Forelimb muscle (tissue), 1 donor: ENCODE measurements at regions not wholly inside any gene's neighbourhood (a gene's known extent, or its start where the extent isn't known, plus 50 kb on each side); places are given as distances from the start of the nearest gene placed in this dataset.
"Not testable (repeated sequence)": the region's sequence is repeated elsewhere in the genome, so short reads cannot be mapped to it uniquely, and the experiment has no call there.

Source experiments
- DNase-seq: peaks from one replicate; pipeline ENCODE4 v3.0.0-alpha.2; 2013; ENCODE audit warnings: low read depth

DNA sequence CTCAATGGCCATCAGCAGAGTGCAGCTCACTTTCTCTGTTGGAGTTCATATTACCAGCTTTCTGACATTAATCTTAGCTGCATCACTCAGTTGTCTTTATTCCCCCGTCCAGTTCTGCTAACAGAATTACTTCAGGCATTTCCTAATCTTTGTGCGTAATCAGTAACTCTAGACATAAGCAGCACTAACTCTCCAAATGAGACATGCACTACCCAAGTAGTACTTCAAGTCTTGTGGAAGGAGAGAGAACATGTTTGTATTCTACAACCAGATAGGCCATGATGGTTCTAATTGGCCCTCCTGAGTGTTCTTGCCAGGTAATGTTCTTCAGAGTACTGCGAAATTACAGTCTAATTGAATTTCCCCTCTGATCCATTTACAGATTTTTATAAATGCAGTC lies 448.5 kb upstream of the RPS6KA3 start:
- no peak for DNase-seq

DNA sequence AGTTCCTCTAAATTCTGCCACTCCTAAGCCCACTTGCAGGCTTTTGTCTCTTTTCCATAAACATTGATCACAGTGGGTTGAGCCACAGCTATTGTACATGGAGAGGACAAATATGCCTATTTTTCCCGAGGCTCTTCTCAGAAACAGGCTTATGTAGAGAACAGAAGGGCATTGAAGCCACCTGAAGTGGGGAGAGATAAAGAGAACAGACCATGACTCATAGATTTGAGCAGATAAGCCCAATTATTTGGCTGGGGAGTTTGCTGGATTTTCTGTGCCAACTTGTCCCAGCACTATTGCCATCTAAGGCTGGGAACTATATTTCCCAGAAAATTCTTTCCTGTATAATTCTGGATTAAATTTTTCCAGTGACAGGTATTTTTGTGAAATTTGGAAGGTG lies 446.1 kb upstream of the RPS6KA3 start:
- no peak for DNase-seq

GRCh38 chrX:20711366-20711765 lies 444.7 kb upstream of the RPS6KA3 start:
- DNase-seq: no peak

DNA sequence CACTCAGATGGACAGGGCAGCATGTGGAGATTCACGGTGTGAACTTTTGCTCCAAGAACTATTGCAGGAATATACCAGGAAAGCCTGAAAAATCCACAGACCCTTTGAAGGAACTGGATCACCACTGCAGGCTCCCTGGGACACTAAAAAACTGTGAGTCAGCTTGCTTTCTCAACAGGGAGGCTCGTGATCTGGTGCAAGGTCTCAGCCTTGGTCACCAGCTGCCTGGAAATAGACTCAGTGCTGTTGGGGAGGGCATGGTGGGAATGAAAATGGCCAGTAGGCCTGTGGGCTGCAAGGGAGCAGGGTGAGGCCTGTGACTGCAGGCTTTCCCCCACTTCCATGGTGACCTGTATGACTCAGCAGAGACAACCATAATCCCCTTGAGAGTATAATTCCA lies 426.4 kb upstream of the RPS6KA3 start:
- DNase-seq: no peak

- DNase-seq: no peak
These were observed 419.5 kb upstream of the RPS6KA3 start for GRCh38 chrX:20686256-20686655.

DNA sequence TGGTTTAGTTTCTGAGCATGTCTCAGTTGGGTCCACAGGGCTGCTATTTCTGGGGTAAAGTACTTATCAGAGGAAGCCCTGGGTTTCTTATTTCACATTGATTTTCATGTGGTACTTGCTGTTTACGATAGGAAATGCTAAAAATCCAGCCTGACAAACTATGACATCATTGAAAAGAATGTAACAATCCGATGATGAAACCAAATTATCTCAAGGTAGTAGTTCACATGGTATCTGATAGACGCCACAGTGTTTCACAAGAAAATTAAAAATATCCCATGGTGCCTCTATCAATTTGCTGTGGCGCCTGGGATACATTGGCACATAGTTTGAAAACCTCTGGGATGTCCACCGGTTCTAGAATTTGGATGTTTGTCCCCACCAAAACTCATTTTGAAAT lies 418.9 kb upstream of the RPS6KA3 start:
- DNase-seq: no peak

- DNase-seq: no peak
These were observed 415.0 kb upstream of the RPS6KA3 start for GRCh38 chrX:20681683-20682082.

DNA sequence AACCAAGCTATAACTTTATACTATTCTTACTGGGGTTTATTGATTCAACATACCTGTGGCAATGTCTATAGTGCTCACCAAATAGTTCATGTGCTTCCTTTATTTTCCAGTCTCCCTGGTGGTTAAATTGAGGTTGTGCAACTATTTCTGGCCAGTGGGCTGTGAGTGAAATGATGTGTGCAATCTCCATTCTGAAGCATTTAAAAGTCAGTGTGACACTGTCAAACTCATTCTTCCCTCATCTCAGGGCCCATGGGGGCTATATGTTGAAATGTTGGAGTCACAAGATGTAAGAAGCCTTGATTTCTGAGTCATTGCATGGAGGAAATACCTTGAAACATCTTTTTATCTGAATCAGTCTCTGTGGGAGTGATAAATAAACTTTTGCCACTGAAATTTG lies 414.3 kb upstream of the RPS6KA3 start:
- no peak for DNase-seq

- DNase-seq: no peak
These were observed 405.8 kb upstream of the RPS6KA3 start for GRCh38 chrX:20672476-20672875.

- DNase-seq: not testable (repeated sequence)
These were observed 405.0 kb upstream of the RPS6KA3 start for GRCh38 chrX:20671746-20672145.

GRCh38 chrX:20670611-20671010 lies 403.9 kb upstream of the RPS6KA3 start:
- no peak for DNase-seq

DNA sequence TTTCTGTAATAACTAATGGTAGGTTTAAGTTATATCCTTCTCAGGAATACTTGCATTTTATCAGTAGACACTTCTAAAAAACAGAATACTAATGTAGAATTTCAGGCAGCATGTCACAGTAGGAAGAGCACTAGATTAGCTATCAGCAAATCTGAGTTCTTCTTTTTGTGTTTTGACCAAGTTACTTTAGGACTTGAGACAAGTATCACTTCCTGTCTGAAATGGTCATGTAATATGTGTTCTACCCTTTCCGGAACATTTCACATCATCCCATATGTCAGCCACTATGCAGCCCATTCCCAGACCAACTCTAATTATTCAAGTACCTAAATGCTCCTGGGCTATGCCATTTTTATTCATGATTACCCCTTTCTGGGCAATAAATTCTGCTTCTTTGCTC lies 401.8 kb upstream of the RPS6KA3 start:
- no peak for DNase-seq

- no peak for DNase-seq
These were observed 399.6 kb upstream of the RPS6KA3 start for GRCh38 chrX:20666331-20666730.

GRCh38 chrX:20665481-20665880 lies 398.8 kb upstream of the RPS6KA3 start:
- no peak for DNase-seq

- DNase-seq: no peak
These were observed 398.1 kb upstream of the RPS6KA3 start for GRCh38 chrX:20664774-20665173.

DNA sequence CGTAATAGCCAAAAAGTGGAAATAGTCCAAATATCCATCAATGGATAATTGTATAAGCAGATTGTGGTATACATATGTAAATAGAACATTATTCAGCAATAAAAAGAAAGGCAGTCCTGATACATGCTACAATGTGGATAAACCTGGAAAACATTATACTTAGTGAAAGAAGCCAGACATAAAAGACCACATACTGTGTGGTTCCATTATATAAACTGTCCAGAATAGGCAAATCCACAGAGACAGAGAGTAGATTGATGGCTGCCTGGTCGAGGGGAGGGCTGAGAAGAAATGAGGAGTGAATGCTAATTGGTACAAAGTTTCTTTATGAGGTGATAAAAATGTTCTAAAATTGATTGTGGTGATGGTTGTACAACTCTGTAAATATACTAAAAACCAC lies 397.4 kb upstream of the RPS6KA3 start:
- DNase-seq: no peak

DNA sequence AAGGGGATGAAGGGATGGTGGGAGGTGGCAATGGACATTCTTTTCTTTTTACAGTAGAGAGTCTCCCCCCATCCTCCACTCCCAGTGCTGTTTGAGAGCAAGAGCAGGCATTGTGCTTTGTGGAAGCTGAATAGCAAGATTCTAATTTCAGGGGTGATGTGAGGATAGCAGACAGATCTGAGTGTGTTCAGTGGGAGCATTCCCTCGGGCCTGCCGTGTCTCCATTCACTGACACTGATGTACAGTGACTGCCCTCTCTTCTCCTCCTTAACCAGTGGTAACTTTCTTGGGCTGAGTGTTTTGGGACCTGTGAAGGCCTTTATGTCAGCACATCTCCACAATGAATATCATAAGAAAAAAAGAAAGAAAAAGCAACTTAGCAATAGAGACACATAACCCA lies 396.6 kb upstream of the RPS6KA3 start:
- no peak for DNase-seq

DNA sequence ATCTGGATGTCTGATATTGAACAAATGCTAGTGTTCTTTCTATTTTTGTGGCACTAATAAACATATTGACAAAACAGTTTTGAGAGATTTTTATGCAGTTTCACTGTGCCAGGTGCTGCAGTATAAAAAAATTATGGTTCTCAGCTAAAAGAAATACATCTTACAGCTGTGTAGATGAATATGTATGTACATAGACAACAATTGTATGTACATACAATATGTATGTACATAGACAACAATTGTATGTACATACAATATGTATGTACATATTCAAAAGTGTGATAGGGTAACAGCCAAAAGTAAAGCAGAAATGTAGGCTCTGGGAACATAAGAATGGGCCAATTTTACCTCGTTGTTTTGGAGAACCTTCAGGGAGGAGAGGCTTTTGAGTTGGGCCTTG lies 390.0 kb upstream of the RPS6KA3 start:
- no peak for DNase-seq

DNA sequence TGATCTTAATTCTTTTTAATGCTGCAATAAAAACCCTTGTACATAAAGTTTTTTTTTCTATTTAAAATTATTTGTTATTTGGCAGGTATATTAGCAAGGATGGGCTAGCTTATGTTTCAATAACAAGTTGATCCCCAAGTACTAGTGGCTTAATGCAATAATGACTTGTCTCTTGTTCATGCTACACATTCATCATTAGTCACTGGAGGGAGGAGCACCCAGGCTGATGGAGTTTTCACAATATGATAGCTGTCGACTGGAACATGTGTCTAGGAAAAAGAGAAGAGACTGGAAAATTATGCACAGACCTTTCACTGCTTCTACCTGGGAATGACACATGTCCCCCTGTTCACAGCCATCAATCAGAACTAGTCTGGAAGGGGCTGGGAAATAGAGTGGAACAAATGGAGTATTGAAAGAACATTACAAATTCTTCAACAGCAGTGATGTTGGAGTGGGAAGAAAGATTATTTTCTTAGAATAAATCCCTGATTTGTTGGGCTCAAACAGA lies 387.9 kb upstream of the RPS6KA3 start:
- no peak for DNase-seq

GRCh38 chrX:20653070-20653469 lies 386.4 kb upstream of the RPS6KA3 start:
- no peak for DNase-seq

DNA sequence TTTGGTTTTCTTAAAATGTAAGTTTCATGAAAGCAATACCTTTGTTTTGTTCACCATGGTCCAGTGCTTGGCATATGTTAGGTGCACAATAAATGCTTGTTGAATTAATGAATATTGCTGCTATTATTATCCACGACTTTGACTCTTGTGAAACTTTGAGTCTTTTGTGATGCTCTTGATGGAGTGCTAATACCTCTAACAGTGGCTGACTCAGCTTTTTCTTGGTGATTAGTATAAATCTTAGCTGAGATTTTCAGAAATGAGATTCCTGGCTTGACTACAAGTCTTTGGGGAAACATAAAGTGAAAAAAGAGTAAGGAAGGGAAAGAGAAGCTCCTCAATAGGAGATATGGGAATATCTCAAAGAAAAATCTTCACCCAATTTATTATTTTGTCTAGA lies 375.2 kb upstream of the RPS6KA3 start:
- DNase-seq: no peak

DNA sequence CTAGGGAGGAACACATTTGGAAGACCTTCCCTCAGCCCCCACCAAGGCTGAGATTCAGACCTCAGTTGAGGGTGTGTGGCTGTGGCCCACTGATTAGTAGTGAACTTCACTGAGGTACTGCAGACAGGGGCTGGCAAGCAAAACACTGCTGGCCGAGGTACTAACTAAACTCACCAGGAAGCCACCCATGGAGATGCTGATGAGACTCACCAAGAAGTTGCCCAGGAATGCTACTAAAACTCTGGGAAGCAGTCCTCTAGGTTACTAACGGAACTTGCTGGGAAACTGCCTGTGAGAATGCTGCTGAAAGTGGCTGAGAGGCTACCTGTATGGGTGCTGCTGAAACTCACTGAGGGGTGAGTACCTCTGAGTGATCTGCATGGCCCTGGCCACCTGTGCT lies 372.4 kb upstream of the RPS6KA3 start:
- DNase-seq: no peak

- DNase-seq: no peak
These were observed 370.6 kb upstream of the RPS6KA3 start for GRCh38 chrX:20637351-20637750.

- no peak for DNase-seq
These were observed 366.7 kb upstream of the RPS6KA3 start for GRCh38 chrX:20633451-20633850.

GRCh38 chrX:20623448-20623847 lies 356.7 kb upstream of the RPS6KA3 start:
- no peak for DNase-seq
